ENCODE measurements at regions not wholly inside any gene's neighbourhood (a gene's known extent, or its start where the extent isn't known, plus 50 kb on each side); places are given as distances from the start of the nearest gene placed in this dataset.
"Not testable (repeated sequence)": the region's sequence is repeated elsewhere in the genome, so short reads cannot be mapped to it uniquely, and the experiment has no call there.

- TF ChIP-seq TAF1 (IDR thresholded peaks at IDR 0.05; ENCODE audit: low read depth, low read length); POU2F2 (IDR thresholded peaks at IDR 0.05; ENCODE audit: low read depth, low read length); POLR2A (IDR thresholded peaks at IDR 0.05; ENCODE audit: low read depth, low read length); POLR2AphosphoS5 (IDR thresholded peaks at IDR 0.05; ENCODE audit: low read depth, low read length); PAX5 (IDR thresholded peaks at IDR 0.05; ENCODE audit: insufficient read depth, low read length, severe bottlenecking): not testable (repeated sequence)
Observed at GRCh38 chr22:48912356-48913066, 915.2 kb downstream of the BRD1 start.

Measured in GM12891 (cell line).